ENCODE measurements at regions not wholly inside any gene's neighbourhood (a gene's known extent, or its start where the extent isn't known, plus 50 kb on each side); places are given as distances from the start of the nearest gene placed in this dataset.
"Not testable (repeated sequence)": the region's sequence is repeated elsewhere in the genome, so short reads cannot be mapped to it uniquely, and the experiment has no call there.

GRCh38 chr5:135735831-135736230 lies 98.6 kb upstream of the SLC25A48 start:
- TF ChIP-seq CTCF (IDR thresholded peaks at IDR 0.05) = no peak
- Mint-ChIP-seq H3K9me3 (ENCODE audit: low read depth) (no peaks in the 10 kb centered on the region), H3K4me3 (ENCODE audit: unreplicated experiment) (no peak overlapping the region), H3K27ac (ENCODE audit: unreplicated experiment) (no peak overlapping the region), H3K36me3 (ENCODE audit: low read depth) (no peaks in the 10 kb centered on the region), H3K4me1 (ENCODE audit: low read depth) (peaks cover 18% of the 10 kb centered on the region), H3K27me3 (ENCODE audit: low read depth) (peaks cover 19% of the 10 kb centered on the region)
- DNase-seq (ENCODE audit: low spot score) = no peak

- not testable (repeated sequence) for DNase-seq (ENCODE audit: low spot score); H3K27ac Mint-ChIP-seq (ENCODE audit: unreplicated experiment)
- H3K27me3 Mint-ChIP-seq (ENCODE audit: low read depth) = peaks cover 19% of the 10 kb centered on the region
Observed at GRCh38 chr5:135734956-135735355, 99.5 kb upstream of the SLC25A48 start.

GRCh38 chr5:135731034-135731433 lies 103.4 kb upstream of the SLC25A48 start:
- H3K36me3 Mint-ChIP-seq (ENCODE audit: low read depth); H3K27me3 Mint-ChIP-seq (ENCODE audit: low read depth); H3K4me3 Mint-ChIP-seq (ENCODE audit: unreplicated experiment); H3K4me1 Mint-ChIP-seq (ENCODE audit: low read depth); H3K27ac Mint-ChIP-seq (ENCODE audit: unreplicated experiment); DNase-seq (ENCODE audit: low spot score); H3K9me3 Mint-ChIP-seq (ENCODE audit: low read depth): not testable (repeated sequence)

More at GRCh38 chr5:135734956-135735355, 99.5 kb upstream of the SLC25A48 start:
- H3K36me3 Mint-ChIP-seq (ENCODE audit: low read depth); H3K4me1 Mint-ChIP-seq (ENCODE audit: low read depth); H3K4me3 Mint-ChIP-seq (ENCODE audit: unreplicated experiment); H3K9me3 Mint-ChIP-seq (ENCODE audit: low read depth): not testable (repeated sequence)

GRCh38 chr5:135730161-135730560 lies 104.3 kb upstream of the SLC25A48 start:
- not testable (repeated sequence) for H3K27ac Mint-ChIP-seq (ENCODE audit: unreplicated experiment); H3K27me3 Mint-ChIP-seq (ENCODE audit: low read depth); H3K4me3 Mint-ChIP-seq (ENCODE audit: unreplicated experiment); H3K9me3 Mint-ChIP-seq (ENCODE audit: low read depth); DNase-seq (ENCODE audit: low spot score); H3K36me3 Mint-ChIP-seq (ENCODE audit: low read depth); H3K4me1 Mint-ChIP-seq (ENCODE audit: low read depth)

- peak; percentile 73 for TF ChIP-seq CTCF (IDR thresholded peaks at IDR 0.05)
- Mint-ChIP-seq H3K36me3 (ENCODE audit: low read depth) (no peaks in the 10 kb centered on the region), H3K4me3 (ENCODE audit: unreplicated experiment) (no peak overlapping the region), H3K4me1 (ENCODE audit: low read depth) (no peaks in the 10 kb centered on the region), H3K27me3 (ENCODE audit: low read depth) (peaks cover 11% of the 10 kb centered on the region), H3K9me3 (ENCODE audit: low read depth) (no peaks in the 10 kb centered on the region), H3K27ac (ENCODE audit: unreplicated experiment) (no peak overlapping the region)
- no peak for DNase-seq (ENCODE audit: low spot score)
Observed at GRCh38 chr5:135729321-135729786, 105.1 kb upstream of the SLC25A48 start.

GRCh38 chr5:135724617-135725016 lies 109.8 kb upstream of the SLC25A48 start:
- no peaks in the 10 kb centered on the region for H3K9me3 Mint-ChIP-seq (ENCODE audit: low read depth)
- no peak overlapping the region for H3K27ac Mint-ChIP-seq (ENCODE audit: unreplicated experiment)
- peaks cover 21% of the 10 kb centered on the region for H3K27me3 Mint-ChIP-seq (ENCODE audit: low read depth)
- no peak for DNase-seq (ENCODE audit: low spot score)
- no peak for TF ChIP-seq CTCF (IDR thresholded peaks at IDR 0.05)
- no peaks in the 10 kb centered on the region for H3K36me3 Mint-ChIP-seq (ENCODE audit: low read depth)
- no peaks in the 10 kb centered on the region for H3K4me1 Mint-ChIP-seq (ENCODE audit: low read depth)
- no peak overlapping the region for H3K4me3 Mint-ChIP-seq (ENCODE audit: unreplicated experiment)

GRCh38 chr5:135723491-135723890 lies 111.0 kb upstream of the SLC25A48 start:
- DNase-seq (ENCODE audit: low spot score) = no peak
- Mint-ChIP-seq H3K9me3 (ENCODE audit: low read depth) (no peaks in the 10 kb centered on the region), H3K36me3 (ENCODE audit: low read depth) (no peaks in the 10 kb centered on the region), H3K4me1 (ENCODE audit: low read depth) (peaks cover 2% of the 10 kb centered on the region), H3K27me3 (ENCODE audit: low read depth) (peaks cover 26% of the 10 kb centered on the region), H3K27ac (ENCODE audit: unreplicated experiment) (no peak overlapping the region), H3K4me3 (ENCODE audit: unreplicated experiment) (no peak overlapping the region)
- no peak for TF ChIP-seq CTCF (IDR thresholded peaks at IDR 0.05)

All from chondrocyte (in vitro differentiated cells).